Lower leg skin (tissue), 3 donors: ENCODE measurements at regions not wholly inside any gene's neighbourhood (a gene's known extent, or its start where the extent isn't known, plus 50 kb on each side); places are given as distances from the start of the nearest gene placed in this dataset.

Experiments
- POLR2A ChIP-seq, 2 donors: fragments of 450-650 bp; IDR thresholded peaks; one replicate each; pipeline ENCODE4 v1.6.1; 2016 to 2017; ENCODE audit warnings: antibody characterized with exemption in 2 of 2, mild to moderate bottlenecking in 1 of 2, moderate library complexity in 1 of 2
- TF ChIP-seq, protein P1 (sequence below), 3 donors: fragments of 450-650 bp; IDR thresholded peaks; one replicate each; pipeline ENCODE4 v1.5.1; 2016; ENCODE audit warnings: antibody characterized with exemption in 3 of 3, mild to moderate bottlenecking in 3 of 3, moderate library complexity in 2 of 3

DNA sequence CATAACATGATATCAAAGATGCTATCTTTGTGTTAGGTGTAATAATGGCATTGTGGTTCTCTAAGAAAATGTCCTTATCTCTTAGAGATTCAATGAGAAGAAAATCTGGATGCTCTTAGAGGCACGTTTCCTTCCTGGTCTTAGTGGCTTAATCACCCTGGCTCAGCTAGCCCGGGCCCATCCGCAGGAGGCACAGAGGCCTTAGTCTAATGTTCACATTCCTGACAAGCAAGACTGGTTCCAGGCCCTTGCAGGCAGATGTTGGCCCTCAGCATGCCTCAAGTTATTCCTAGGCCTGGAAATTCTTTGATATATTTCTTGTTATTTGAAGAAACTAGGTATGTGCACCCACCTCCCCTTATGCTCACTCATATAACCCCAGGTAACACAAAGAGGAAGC is 357.6 kb downstream of the SFMBT2 start:
- TF ChIP-seq, protein P1, sequence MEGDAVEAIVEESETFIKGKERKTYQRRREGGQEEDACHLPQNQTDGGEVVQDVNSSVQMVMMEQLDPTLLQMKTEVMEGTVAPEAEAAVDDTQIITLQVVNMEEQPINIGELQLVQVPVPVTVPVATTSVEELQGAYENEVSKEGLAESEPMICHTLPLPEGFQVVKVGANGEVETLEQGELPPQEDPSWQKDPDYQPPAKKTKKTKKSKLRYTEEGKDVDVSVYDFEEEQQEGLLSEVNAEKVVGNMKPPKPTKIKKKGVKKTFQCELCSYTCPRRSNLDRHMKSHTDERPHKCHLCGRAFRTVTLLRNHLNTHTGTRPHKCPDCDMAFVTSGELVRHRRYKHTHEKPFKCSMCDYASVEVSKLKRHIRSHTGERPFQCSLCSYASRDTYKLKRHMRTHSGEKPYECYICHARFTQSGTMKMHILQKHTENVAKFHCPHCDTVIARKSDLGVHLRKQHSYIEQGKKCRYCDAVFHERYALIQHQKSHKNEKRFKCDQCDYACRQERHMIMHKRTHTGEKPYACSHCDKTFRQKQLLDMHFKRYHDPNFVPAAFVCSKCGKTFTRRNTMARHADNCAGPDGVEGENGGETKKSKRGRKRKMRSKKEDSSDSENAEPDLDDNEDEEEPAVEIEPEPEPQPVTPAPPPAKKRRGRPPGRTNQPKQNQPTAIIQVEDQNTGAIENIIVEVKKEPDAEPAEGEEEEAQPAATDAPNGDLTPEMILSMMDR (IDR thresholded peaks at IDR 0.05), result no peak
- TF ChIP-seq POLR2A (IDR thresholded peaks at IDR 0.05), result no peak
